Gastrocnemius medialis (tissue), 4 donors: ENCODE measurements at regions not wholly inside any gene's neighbourhood (a gene's known extent, or its start where the extent isn't known, plus 50 kb on each side); places are given as distances from the start of the nearest gene placed in this dataset.
"Not testable (repeated sequence)": the region's sequence is repeated elsewhere in the genome, so short reads cannot be mapped to it uniquely, and the experiment has no call there.

ENCODE experiments used
- POLR2A ChIP-seq, 2 donors: fragments of 450-650 bp; IDR thresholded peaks; one replicate each; pipeline ENCODE4 v1.6.1; 2017; ENCODE audit warnings: antibody characterized with exemption in 2 of 2, mild to moderate bottlenecking in 2 of 2, moderate library complexity in 2 of 2
- TF ChIP-seq, protein P1 (sequence below), 5 experiments: fragments of 450-650 bp in 3 of 5; fragments of 200-600 bp in 2 of 5; sonication (generic) in 2 of 5; IDR thresholded peaks in 4 of 5; conservative IDR thresholded peaks in 1 of 5; 1 replicate in 4 of 5; 2 replicates in 1 of 5; pipeline ENCODE4 v1.5.1; 2016 to 2019; ENCODE audit warnings: antibody characterized with exemption in 5 of 5, mild to moderate bottlenecking in 3 of 5, moderate library complexity in 3 of 5

DNA sequence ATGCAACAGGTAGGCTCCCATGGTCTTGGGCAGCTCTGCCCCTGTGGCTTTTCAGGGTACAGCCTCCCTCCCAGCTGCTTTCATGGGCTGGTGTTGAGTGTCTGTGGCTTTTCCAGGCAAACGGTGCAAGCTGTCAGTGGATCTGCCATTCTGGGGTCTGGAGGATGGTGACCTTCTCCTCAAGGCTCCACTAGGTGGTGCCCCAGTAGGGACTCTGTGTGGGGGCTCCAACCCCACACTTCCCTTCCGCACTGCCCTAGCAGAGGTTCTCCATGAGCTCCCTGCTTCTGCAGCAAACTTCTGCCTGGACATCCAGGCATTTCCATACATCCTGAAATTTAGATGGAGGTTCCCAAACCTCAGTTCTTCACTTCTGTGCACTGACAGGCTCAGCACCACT lies 229.8 kb upstream of the TNC start:
- TF ChIP-seq POLR2A (IDR thresholded peaks at IDR 0.05) = not testable (repeated sequence)
- TF ChIP-seq, protein P1, sequence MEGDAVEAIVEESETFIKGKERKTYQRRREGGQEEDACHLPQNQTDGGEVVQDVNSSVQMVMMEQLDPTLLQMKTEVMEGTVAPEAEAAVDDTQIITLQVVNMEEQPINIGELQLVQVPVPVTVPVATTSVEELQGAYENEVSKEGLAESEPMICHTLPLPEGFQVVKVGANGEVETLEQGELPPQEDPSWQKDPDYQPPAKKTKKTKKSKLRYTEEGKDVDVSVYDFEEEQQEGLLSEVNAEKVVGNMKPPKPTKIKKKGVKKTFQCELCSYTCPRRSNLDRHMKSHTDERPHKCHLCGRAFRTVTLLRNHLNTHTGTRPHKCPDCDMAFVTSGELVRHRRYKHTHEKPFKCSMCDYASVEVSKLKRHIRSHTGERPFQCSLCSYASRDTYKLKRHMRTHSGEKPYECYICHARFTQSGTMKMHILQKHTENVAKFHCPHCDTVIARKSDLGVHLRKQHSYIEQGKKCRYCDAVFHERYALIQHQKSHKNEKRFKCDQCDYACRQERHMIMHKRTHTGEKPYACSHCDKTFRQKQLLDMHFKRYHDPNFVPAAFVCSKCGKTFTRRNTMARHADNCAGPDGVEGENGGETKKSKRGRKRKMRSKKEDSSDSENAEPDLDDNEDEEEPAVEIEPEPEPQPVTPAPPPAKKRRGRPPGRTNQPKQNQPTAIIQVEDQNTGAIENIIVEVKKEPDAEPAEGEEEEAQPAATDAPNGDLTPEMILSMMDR (IDR thresholded peaks at IDR 0.05 in 4 of 5, conservative IDR thresholded peaks at IDR 0.05 in 1 of 5) = not testable (repeated sequence)
